CD14-positive monocyte (primary cell): ENCODE measurements at regions not wholly inside any gene's neighbourhood (a gene's known extent, or its start where the extent isn't known, plus 50 kb on each side); places are given as distances from the start of the nearest gene placed in this dataset.

Source experiments
- DNase-seq, 3 donors: peaks; one replicate each; pipeline ENCODE4 v3.0.0-alpha.2; 2011 to 2022
- H2AFZ ChIP-seq: 2 replicates; pipeline ENCODE4 v1.6.0; 2012; ENCODE audit warnings: mild to moderate bottlenecking, low read depth, low read length, inconsistent platforms; ENCODE audit not compliant: insufficient read depth, poor library complexity, severe bottlenecking
- H3K27ac ChIP-seq, 2 donors: 1 replicate in 1 of 2; 2 replicates in 1 of 2; pipeline ENCODE4 v1.5.1; 2012 to 2013; ENCODE audit warnings: low read length in 2 of 2, control low read depth in 1 of 2, inconsistent platforms in 1 of 2, low read depth in 1 of 2, mild to moderate bottlenecking in 1 of 2
- H3K27me3 ChIP-seq, 2 donors: one replicate each; pipeline versions ENCODE4 v1.6.0 to v1.6.1; 2011 to 2013; ENCODE audit warnings: low read length in 2 of 2; ENCODE audit not compliant: control insufficient read depth in 2 of 2, insufficient read depth in 2 of 2
- H3K36me3 ChIP-seq, 2 donors: replicated peaks in 1 of 2; 1 replicate in 1 of 2; 2 replicates in 1 of 2; pipeline versions ENCODE4 v1.5.1 to v1.6.1; 2012 to 2013; ENCODE audit warnings: low read length in 2 of 2, control low read depth in 1 of 2, inconsistent platforms in 1 of 2, mild to moderate bottlenecking in 1 of 2; ENCODE audit not compliant: insufficient read depth in 2 of 2, control insufficient read depth in 1 of 2
- H3K4me1 ChIP-seq, 2 donors: 1 replicate in 1 of 2; 2 replicates in 1 of 2; pipeline versions ENCODE4 v1.5.1 to v1.6.1; 2012 to 2013; ENCODE audit warnings: low read length in 2 of 2, control low read depth in 1 of 2, inconsistent platforms in 1 of 2, mild to moderate bottlenecking in 1 of 2, moderate library complexity in 1 of 2; ENCODE audit not compliant: insufficient read depth in 2 of 2, control insufficient read depth in 1 of 2
- H3K4me2 ChIP-seq: replicated peaks from 2 replicates; pipeline ENCODE3; 2012; ENCODE audit warnings: low read length, moderate library complexity, mild to moderate bottlenecking; ENCODE audit not compliant: poor library complexity, severe bottlenecking; ENCODE audit errors: extremely low read depth
- H3K4me3 ChIP-seq, 3 experiments: fragments of 200-600 bp in 1 of 3; sonication (generic) in 1 of 3; replicated peaks in 1 of 3; 1 replicate in 2 of 3; 2 replicates in 1 of 3; pipeline ENCODE4 v1.5.1; 2011 to 2013; ENCODE audit warnings: low read length in 3 of 3, mild to moderate bottlenecking in 3 of 3, control low read depth in 2 of 3, low read depth in 2 of 3, inconsistent platforms in 1 of 3, moderate library complexity in 1 of 3
- H3K79me2 ChIP-seq: 2 replicates; pipeline ENCODE4 v1.6.0; 2012; ENCODE audit warnings: mild to moderate bottlenecking, control low read depth, inconsistent platforms, low read length, moderate library complexity; ENCODE audit not compliant: insufficient read depth
- H3K9ac ChIP-seq: 2 replicates; pipeline ENCODE4 v1.6.0; 2017; ENCODE audit warnings: low read length, mild to moderate bottlenecking; ENCODE audit not compliant: insufficient read depth, poor library complexity, severe bottlenecking
- H3K9me3 ChIP-seq, 2 donors: replicated peaks in 1 of 2; 1 replicate in 1 of 2; 2 replicates in 1 of 2; pipeline versions ENCODE4 v1.5.1 to v1.6.1; 2012 to 2013; ENCODE audit warnings: low read length in 2 of 2, control low read depth in 1 of 2; ENCODE audit not compliant: control insufficient read depth in 1 of 2, insufficient read depth in 1 of 2
- H4K20me1 ChIP-seq: 2 replicates; pipeline ENCODE4 v1.6.0; 2012; ENCODE audit warnings: mild to moderate bottlenecking, low read length, control low read depth, moderate library complexity; ENCODE audit not compliant: insufficient read depth
- H3K27ac Mint-ChIP-seq, 7 donors: one replicate each; pipeline ENCODE4 v1.8.0; 2020; ENCODE audit warnings: mild to moderate bottlenecking in 7 of 7, mixed read lengths in 7 of 7, moderate library complexity in 6 of 7, inconsistent platforms in 2 of 7
- H3K27me3 Mint-ChIP-seq, 3 donors: one replicate each; pipeline ENCODE4 v1.8.0; 2021 to 2022; ENCODE audit warnings: low read depth in 3 of 3, mild to moderate bottlenecking in 3 of 3, mixed read lengths in 3 of 3, moderate library complexity in 3 of 3, inconsistent platforms in 1 of 3
- H3K36me3 Mint-ChIP-seq, 2 donors: one replicate each; pipeline ENCODE4 v1.8.0; 2020; ENCODE audit warnings: mixed read lengths in 2 of 2, inconsistent platforms in 1 of 2, mild to moderate bottlenecking in 1 of 2
- H3K4me1 Mint-ChIP-seq: one replicate; pipeline ENCODE4 v1.8.0; 2020; ENCODE audit warnings: mild to moderate bottlenecking, mixed read lengths
- H3K4me3 Mint-ChIP-seq, 2 donors: one replicate each; pipeline ENCODE4 v1.8.0; 2020; ENCODE audit warnings: mild to moderate bottlenecking in 2 of 2, mixed read lengths in 2 of 2, moderate library complexity in 1 of 2
- H3K9me3 Mint-ChIP-seq, 7 donors: one replicate each; pipeline ENCODE4 v1.8.0; 2020 to 2022; ENCODE audit warnings: mixed read lengths in 7 of 7, mild to moderate bottlenecking in 6 of 7, moderate library complexity in 6 of 7, inconsistent platforms in 2 of 7
- CTCF ChIP-seq: fragments of 200-600 bp; IDR thresholded peaks from one replicate; pipeline ENCODE4 v1.8.0; 2022; ENCODE audit warnings: antibody characterized with exemption, mild to moderate bottlenecking
- WGBS: methylation state at CpG from one replicate; pipeline ENCODE4 v1.1.5; 2013; ENCODE audit warnings: missing lambda C conversion rate; ENCODE audit not compliant: insufficient coverage; 5-methylcytosine and 5-hydroxymethylcytosine counted together
- intact Hi-C, 2 donors: fragments of 100-400 bp; cut with micrococcal nuclease; formaldehyde crosslinking; loops; one replicate each; pipeline versions ENCODE4 v1.15.0 to v1.15.1; 2023

GRCh38 chrX:39904816-39905537 is 192.8 kb downstream of the BCOR start:
- peak overlapping the region; percentile 59 to 81 for H3K4me3 Mint-ChIP-seq
- no peak overlapping the region for H2AFZ ChIP-seq
- H4K20me1 ChIP-seq = no peaks in the 10 kb centered on the region
- H3K9me3 Mint-ChIP-seq = no peaks in the 10 kb centered on the region
- H3K36me3 ChIP-seq = no peaks in the 10 kb centered on the region
- no peaks in the 10 kb centered on the region for H3K36me3 Mint-ChIP-seq
- DNase-seq = no peak
- H3K27ac Mint-ChIP-seq = peak overlapping the region in 2 of 7 donors; percentile 25 to 34
- 96% methylated on average over 10 of the region's 21 CpGs for WGBS
- intact Hi-C loops = no loop called here
- H3K4me1 ChIP-seq = peaks cover 24 to 25% of the 10 kb centered on the region in 2 donors
- peaks cover 1 to 11% (median 3%) of the 10 kb centered on the region in 3 donors for H3K27me3 Mint-ChIP-seq
- H3K9me3 ChIP-seq = no peaks in the 10 kb centered on the region
- H3K9ac ChIP-seq = no peak overlapping the region
- H3K4me1 Mint-ChIP-seq = peaks cover 31% of the 10 kb centered on the region
- no peaks in the 10 kb centered on the region for H3K79me2 ChIP-seq
- peak overlapping the region; percentile 47 for H3K4me2 ChIP-seq
- TF ChIP-seq CTCF = no peak
- no peak overlapping the region for H3K27ac ChIP-seq
- peak overlapping the region in 1 of 3 experiments; percentile 18 for H3K4me3 ChIP-seq
- H3K27me3 ChIP-seq = no peaks in the 10 kb centered on the region

GRCh38 chrX:39905538-39905891 is 192.2 kb downstream of the BCOR start:
- Histone ChIP-seq H4K20me1 (no peaks in the 10 kb centered on the region), H3K36me3 (no peaks in the 10 kb centered on the region), H3K27ac (no peak overlapping the region), H3K27me3 (no peaks in the 10 kb centered on the region), H3K9me3 (no peaks in the 10 kb centered on the region), H3K4me1 (peaks cover 24 to 25% of the 10 kb centered on the region in 2 donors), H3K4me3 (peak overlapping the region in 1 of 3 experiments; percentile 18), H2AFZ (no peak overlapping the region), H3K4me2 (peak overlapping the region; percentile 47), H3K9ac (no peak overlapping the region), H3K79me2 (no peaks in the 10 kb centered on the region)
- H3K36me3 Mint-ChIP-seq = no peaks in the 10 kb centered on the region
- DNase-seq = no peak
- no peaks in the 10 kb centered on the region for H3K9me3 Mint-ChIP-seq
- 0% methylated on average over 1 of the region's 14 CpGs for WGBS
- H3K27me3 Mint-ChIP-seq = peaks cover 1 to 11% (median 3%) of the 10 kb centered on the region in 3 donors
- peak overlapping the region; percentile 59 to 81 for H3K4me3 Mint-ChIP-seq
- TF ChIP-seq CTCF = no peak
- peak overlapping the region in 3 of 7 donors; percentile 25 to 26 (median 26) for H3K27ac Mint-ChIP-seq
- H3K4me1 Mint-ChIP-seq = peaks cover 31% of the 10 kb centered on the region
- intact Hi-C loops = no loop called here
